ENCODE measurements at regions not wholly inside any gene's neighbourhood (a gene's known extent, or its start where the extent isn't known, plus 50 kb on each side); places are given as distances from the start of the nearest gene placed in this dataset.

- TF ChIP-seq CTCF (IDR thresholded peaks at IDR 0.05; ENCODE audit: insufficient read depth, low read length, poor library complexity, severe bottlenecking) (no peak), EZH2phosphoT487 (conservative IDR thresholded peaks at IDR 0.05; ENCODE audit: low read length) (no peak)
Observed at GRCh38 chr4:43547561-43547960, 655.0 kb downstream of the GRXCR1 start.

Measured in SU-DHL-6 (cell line).